Kidney tubule cell (primary cell): ENCODE measurements at regions not wholly inside any gene's neighbourhood (a gene's known extent, or its start where the extent isn't known, plus 50 kb on each side); places are given as distances from the start of the nearest gene placed in this dataset.

Experiments
- DNase-seq: peaks from one replicate; pipeline ENCODE4 v3.0.0-alpha.2; 2018; ENCODE audit warnings: low spot score

DNA sequence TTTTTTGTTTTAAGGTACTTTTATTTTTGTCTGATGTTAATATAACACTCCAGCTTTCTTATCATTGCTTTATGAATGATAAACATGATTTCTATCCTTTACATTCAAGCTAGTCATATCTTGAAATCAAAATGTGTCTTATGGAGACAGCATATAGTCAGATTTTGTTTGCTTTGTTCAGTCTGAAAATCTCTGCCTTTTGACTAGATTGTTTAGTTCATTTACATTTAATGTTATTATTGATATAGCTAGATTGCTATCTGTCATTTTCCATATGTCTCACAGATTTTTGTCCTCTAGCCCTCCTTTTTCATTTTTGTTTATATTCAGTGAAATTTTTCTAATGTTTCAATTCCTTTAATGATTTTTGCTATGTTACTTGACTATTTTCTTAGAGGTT, 332.8 kb downstream of the SMOC2 start:
- no peak for DNase-seq

DNA sequence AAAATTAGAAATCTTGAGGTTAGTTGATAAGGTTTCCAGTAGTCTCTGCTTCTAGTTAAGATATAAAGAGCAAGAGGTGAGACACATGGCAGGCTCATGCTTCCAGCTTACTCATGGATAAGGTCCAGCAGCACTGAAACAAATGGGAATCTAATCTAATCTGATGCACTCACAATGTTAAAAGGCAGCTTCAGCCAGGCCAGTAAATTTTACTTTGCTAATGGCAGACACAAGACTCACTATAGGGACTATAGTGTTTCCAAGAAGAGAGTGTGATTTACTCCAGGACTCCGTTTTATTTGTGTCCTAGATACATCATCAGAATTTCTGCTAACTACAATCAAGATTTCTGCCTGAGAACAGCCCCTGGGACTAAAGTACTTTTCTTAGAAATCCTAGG, 324.8 kb downstream of the SMOC2 start:
- DNase-seq, result no peak

DNA sequence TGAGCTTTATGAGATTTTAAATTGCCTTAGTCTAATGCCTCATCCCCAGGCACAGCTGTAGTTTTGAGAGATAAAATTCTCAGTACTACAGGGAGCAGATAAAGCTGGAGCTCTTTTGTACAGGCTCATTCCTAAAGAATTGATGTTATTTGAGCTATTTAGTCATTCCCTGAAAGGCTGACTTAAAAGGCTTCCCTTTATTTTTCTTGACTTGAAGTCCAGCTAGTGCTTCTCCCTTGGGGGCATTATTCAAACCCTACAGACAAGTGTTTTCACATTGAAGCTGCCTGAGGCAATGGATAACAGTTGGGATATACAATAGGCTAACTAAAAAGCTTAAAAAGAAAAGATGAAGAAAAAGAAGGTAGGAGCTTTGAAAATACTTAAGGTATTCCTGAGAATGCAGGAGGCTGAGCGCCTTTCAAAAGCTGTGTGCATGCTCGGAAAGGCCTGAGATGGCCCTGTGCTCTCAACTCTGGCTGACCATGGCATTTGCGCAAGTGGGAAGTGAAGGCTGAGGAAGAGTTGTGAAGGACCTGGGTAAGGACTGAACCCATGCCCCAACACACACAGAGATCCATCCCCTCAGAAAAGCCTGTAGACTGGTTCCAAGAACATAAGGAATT, 315.1 kb downstream of the SMOC2 start:
- DNase-seq, result no peak

DNA sequence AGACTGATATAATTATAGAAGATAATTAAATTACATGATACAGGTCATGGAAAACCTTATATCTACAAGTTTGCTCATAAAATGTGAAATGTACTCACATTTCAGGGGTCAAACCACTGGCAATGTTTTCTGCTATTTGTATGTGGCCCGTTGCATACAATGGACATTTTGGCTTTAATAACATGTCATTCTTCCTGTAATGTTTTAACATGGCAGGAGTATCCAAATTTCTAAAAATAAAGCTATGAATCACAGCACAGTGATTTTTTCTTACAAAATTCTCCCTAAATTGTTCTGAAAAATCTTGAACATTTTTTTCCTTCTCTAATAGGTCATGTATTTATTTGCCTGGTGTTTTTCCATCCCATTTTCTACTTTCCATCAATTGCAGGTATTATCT, 305.7 kb downstream of the SMOC2 start:
- DNase-seq, result no peak

DNA sequence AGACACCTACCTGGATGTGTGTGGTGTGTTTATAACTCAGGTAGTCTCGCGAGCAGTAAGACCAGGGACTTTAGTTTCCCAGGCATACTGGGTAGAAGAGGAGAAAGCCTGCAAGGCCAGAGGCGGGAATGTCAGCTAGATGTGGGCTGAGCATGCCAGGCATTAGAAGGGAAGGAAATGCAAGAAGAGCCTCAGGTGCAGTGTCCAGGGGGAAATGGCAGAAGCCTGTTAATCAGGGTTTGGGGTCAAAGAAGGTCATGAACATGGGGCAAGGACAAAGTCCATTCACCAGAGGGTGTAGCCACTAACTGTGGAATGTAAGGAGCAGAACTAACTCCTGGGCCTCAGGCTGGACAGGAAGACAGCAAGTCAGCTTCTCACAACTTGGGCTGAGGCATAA, 305.0 kb downstream of the SMOC2 start:
- DNase-seq, result no peak

DNA sequence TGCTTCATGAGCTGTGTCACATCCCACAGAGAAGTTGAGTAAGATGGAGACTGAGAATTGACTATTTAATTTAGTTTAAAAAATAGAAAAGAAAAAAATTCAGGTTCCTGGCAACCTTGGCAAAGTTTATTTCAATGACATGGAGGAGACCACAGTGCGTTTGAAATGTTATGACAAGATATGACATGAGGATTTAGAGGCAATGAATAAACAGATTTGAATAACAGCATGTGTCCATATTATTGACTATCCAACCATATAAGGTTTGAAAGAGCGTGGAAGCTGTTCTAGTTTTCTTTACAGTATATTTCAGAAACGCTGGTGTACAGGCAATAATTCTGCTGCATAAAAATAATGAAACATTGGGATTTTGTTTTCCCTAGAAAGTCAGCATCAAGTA, 303.9 kb downstream of the SMOC2 start:
- no peak for DNase-seq

DNA sequence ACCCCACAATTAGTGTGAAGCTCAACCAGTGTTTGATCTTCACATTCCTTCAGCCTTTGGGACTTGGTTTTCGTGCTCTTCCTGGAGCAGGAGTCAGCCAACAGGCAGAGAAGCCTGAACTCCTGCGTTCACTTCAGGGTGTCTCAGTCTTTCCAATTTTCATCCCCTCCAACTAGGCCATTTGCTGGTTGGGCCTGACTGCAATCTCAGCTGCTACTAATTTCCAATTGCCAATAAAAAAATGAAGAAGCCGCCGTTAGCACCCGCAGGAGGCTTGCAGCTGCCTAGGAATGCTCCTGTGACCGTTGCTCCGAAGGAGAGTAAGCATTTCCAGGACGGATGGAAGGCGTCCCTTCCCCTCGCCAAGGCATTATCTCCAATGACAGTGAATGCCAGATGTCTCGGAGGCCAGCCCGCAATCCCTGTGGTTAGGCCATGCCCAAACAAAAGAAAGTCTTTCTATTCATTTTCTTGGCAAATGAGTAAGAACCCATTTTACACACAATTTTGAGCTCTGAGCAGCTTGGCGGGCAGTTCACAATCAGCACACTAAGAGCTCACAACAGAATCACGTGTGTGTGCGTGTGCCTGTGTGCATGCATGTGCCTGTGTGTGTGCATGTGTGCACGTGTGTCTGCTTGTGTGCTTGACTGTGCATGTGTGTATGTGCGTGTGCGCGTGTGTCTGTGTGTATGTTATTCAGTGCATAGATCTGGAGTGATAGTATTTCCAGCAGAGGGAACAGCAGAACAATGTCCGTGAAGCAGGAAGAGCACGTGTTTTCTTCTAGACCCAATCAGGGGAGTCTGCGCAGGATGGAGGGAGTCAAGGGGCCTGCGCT, 301.2 kb downstream of the SMOC2 start:
- no peak for DNase-seq

DNA sequence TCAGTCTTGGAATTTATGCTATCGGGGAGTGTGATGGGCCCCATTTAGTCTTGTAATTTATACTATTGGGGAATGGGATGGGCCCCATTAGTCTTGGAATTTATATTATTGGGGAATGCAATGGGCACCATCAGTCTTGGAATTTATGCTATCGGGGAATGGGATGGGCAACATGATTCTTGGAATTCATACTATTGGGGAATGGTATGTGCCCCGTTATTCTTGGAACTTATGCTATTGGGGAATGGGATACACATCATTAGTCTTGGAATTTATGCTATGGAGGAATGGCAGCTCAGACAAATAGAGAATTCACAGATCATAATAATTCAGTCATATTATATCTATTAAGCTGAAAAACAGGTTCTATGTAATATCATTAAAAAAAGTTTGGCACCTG, 300.3 kb downstream of the SMOC2 start:
- DNase-seq, result no peak

DNA sequence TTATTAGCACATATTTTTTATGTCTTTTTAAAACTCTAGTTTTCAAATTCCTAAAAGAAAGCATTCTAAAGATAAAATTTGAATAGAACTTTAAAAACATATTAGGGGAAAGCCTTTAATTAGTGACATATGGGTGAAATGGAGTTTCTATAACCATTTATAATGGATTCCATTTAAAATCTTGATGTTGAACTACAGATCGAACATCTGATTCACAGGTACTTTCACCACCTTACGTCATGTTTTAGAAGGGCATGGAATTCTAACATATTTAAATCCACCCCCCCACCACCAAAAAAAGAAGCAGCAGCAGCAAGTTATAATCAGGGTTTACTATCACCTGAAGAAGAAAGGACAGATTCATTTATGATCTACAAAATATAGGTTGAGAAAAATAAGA, 298.4 kb downstream of the SMOC2 start:
- no peak for DNase-seq

DNA sequence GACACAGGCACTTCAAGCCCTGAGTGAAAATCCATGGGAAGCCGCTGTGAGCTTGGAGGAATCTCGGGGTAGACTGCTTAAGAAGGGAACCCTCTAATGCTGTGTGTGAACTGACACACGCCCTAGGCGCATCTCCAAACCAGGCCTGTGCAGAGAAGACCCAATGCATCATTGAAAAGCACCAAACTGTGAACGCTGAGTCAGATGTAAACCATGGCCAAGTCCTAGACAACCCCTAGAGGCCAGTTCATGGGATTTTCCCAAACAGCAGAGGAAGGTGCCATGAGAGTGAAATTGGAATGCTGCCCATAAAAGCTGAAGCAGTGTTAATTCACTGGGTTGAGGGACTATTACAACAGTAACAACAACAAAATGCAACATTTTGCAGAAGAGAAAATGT, 296.5 kb downstream of the SMOC2 start:
- peak; percentile 84 for DNase-seq

DNA sequence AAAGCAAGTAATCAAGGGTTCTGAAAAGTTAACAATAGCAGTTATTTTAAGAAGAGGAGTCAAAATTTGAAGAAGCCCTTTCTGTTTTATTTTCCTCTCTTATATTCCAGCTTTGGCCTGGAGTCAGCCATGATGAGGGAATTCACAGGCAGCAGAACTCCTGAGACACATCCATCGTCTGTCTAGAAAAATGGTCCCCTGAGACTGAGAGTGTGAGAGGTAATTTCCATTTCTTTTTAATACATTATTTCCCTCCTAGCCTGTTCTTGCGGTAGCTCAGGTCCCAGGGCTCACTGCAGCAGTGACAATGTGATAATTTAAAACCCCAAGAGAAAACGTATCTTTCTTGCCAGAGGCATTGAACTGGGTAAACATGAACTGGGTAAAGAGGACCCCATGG, 296.0 kb downstream of the SMOC2 start:
- DNase-seq, result no peak

DNA sequence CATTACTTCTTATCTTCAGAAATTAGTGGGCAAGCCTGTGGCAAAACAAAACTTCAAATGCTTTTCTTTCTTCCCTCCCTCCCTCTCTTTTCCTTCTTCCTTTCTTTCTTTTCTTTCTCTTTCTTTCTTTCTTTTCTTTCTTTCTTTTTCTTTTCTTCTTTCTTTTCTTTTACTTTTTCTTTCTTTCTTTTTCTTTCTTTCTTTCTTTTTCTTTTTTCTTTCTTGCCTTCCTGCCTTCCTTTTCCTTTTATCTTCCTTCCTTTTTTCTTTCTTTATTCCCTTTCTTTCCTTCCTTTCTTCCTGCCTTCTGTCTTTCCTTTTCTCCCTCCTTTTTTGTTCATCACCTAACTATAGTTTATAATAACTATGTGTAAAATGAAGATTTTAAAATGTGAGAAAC, 295.1 kb downstream of the SMOC2 start:
- no peak for DNase-seq

DNA sequence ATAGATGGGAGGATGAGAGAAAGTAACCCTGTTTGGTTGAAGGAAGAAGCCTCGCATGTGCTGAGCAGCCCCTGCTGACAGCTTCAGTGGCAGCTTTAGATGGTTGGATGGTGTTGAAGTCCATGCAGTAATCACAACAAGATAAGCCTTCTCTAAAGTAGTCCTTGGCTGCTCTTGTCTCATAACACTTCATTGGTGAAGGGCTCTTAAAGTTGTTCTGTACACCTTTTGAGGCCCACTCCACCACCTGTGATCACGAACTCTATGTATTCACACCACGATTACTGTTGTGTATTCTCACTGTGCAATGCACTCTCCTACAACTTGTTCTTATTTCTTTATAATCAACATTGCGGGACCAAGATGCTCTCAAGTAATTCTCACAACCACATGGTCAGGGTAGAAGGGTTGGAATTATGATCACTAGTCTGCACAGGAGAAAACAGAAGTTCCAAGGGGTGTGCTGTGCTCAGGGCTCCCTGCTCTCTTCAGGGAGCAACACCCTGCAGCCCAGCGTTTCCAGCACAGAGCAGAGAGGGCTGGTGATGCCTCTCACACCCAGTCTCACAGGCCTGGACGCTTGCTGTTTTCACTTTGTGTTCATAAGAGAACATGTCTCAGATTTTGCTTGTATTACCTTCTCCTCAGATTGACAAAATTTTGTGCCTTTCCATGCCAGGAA, 294.4 kb downstream of the SMOC2 start:
- DNase-seq, result no peak

DNA sequence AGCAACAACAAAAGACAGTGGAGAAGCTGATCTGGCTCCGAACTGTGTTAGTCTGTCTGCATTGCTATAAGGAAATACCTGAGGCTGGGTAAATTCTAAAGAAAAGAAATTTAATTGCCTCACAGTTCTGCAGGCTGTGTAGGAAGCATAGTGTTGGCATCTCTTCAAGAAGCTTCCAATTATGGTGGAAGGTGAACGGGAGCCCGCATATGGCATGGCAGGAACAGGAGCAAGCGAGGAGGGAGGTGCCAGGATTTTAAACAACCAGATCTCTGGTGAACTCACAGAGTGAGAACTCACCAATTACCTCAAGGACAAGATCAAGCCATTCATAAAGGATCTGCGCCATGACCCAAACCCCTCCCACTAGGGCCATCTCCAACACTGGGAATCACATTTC, 293.5 kb downstream of the SMOC2 start:
- no peak for DNase-seq

DNA sequence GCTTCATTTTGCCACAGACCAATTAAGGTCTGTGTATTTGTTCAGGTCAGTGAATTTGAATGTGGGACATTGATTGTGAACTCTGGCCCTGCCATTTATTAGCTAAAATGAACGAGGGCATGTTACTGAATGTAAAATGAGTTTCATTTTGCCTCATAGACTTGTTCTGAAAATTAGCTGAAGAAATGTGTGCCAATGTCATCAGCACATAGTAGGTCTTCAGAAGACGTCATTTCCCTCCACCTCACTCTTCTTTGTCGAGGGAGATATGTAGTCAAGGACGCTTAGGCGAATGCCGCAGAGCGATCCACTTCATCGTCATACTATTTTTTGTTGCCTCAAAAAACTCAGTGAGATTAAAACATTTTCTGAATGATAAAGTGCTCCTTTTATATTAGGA, 291.7 kb downstream of the SMOC2 start:
- no peak for DNase-seq

DNA sequence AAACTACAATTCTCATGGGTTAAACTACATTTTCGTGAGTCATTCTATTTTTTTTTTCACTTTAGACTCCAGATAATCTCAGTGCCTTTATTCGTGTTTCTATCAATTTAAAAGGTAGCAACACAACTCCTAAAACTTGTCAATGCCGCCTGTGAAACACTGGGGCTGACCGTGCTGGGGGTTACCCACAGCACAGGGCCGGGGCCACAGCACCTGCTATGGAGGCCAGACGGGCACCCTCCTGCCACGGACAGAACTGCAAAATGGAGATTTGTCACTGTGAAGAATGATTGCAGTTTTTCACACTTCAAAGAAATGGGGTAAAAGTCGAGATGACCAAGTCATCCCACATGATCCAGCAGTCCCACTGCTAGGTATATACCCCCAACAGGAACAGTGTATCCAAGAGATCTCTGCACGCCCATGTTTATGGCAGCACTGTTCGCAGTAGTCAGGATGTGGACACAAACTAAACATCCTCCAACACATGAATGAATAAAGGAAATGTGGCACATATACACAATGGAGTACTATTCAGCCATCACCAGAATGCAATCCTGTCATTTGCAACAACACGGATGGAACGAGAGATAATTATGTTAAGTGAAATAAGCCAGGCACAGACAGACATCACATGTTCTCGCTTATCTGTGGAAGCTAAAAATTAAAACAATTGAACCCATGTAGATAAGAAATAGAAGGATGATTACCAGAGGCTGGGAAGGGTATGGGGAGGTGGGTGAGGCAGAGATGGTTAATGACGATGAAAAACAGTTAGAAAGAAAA, 290.1 kb downstream of the SMOC2 start:
- DNase-seq, result no peak

DNA sequence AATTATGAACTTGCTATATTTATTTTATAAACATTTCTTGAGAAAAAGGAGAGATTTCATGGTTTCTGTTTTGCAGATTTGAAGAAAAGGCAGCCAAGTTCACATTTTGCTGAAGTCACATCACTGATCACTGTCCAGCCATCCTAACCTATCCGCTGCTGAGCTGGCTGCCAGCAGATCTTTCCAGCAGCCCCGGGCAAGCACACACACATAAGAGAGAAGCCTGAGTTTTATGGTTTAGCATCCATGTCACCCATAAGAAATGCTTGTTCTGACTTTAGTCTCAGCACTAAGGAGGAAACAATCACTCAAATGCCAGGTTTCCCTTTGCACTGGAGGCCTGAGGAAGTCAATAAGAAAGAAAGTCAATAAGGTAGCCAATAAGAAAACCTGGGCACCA, 287.1 kb downstream of the SMOC2 start:
- no peak for DNase-seq

DNA sequence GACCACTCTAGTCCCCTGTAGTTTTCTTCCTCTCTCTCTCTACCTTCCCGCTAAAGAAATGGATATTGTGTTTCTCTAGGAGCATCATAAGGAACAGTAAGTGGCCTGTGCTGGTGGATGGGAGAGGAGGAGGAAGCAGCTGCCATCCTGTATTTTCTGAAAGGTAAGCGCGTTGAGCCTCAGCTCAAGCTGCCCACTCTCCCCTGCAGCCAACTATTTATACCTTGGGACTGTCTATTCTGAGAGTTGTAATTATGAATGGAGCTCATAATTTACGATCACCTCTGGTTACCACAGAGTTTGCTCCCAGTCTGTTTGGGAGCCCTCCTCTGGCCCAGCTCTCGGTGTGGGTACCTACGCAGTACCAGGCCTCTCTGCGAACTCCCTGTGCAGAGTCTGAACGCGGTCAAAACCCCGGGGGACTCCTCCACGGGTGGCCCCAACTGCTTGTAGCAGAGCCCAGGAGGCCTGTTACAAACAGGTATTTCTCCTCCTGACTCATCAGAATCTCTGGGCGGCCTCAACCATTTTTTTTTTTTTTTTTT, 285.4 kb downstream of the SMOC2 start:
- no peak for DNase-seq

DNA sequence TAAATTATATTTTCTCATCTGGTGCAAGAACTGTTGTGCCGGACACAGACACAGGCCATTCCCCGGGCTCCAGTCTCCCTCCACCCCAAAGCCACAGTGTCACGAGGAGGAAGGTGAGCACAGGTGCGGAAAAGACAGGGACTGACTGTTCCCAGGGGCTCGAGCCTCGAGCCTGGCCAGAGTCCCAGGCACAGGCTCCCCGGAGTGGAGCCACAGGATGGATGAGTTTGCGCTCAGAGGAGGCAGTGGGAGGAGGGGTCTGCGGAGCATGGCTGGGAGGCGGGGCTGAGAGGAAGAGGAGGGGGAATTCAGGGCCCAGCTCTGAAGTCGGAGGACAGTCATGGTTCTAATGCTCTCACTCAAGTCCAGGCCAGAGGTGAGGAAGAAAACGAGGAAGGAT, 284.8 kb downstream of the SMOC2 start:
- no peak for DNase-seq

DNA sequence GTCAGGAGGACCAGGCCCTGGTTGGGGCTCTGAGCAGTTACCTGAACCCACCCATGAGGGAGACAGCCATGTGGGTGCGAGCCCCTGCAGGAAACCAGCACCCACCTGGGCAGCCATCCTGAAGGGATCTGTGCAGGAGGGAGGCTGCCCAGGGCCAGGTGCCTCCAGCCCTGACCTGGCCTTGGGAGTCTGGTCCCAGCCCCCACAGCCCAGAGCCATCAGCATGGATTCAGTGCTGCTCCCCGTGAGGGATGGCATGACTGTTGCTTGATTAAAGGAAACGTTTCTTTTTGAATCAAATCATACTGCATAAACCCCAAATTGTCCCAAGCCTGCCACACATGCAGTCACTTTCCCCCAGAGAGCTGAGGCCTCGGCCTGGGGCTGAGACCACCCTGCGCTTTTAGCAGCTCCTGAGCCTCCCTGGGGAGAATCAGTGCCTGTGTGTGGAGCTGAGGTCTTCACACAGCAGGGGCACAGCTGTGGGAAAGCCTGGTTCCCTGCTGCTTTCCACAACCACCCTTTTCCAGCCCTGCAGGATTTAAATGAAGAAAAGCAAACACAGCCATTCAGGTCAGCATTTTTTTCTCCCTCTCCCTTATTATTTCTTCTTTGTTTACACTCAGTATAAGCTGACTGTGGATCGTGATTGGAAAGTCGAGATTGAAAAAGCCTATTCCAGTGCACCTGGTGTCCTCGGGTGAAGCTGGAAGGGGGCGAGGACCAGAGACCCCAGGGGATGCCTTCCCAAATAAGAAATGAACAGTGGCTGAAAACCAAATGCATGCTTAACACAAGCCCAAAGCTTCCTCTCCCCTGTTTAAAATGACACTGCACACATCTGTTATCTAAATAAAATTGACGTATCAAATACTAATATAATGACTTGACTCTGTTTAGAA, 283.9 kb downstream of the SMOC2 start:
- no peak for DNase-seq

DNA sequence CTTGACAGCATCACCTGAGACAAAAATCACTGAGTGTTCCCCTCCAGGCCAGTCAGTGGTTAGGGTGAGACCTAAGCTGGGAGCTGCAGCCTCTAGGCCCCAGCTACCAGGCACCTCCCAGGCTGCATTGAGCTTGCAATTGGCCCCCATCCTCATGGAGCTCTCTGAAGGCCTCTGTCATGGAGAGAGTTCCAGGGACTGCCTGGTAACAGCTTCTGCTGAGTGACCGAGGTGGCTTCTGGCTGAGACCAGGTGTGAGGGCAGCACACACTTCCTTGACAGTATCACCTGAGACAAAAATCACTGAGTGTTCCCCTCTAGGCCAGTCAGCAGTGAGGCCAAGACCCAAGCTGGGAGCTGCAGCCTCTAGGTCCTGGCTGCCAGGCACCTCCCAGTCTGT, 283.0 kb downstream of the SMOC2 start:
- DNase-seq, result no peak
